D721Med (cell line): ENCODE measurements at regions not wholly inside any gene's neighbourhood (a gene's known extent, or its start where the extent isn't known, plus 50 kb on each side); places are given as distances from the start of the nearest gene placed in this dataset.

Experiments used
- DNase-seq: peaks from one replicate; pipeline ENCODE4 v3.0.0; 2011; ENCODE audit warnings: low spot score; ENCODE audit not compliant: insufficient read length
- FAIRE-seq: peaks from 2 replicates; lab custom pipeline; 2011; peaks lifted over from hg19 to GRCh38; lab: Jason Lieb, UNC
- CTCF ChIP-seq: IDR thresholded peaks from 2 replicates; pipeline ENCODE4 v1.5.1; 2012; ENCODE audit warnings: mild to moderate bottlenecking, control low read depth; ENCODE audit not compliant: insufficient read depth; ENCODE audit errors: missing control alignments

- no peak for DNase-seq
- peak; percentile 21 for FAIRE-seq
- TF ChIP-seq CTCF = no peak
Observed at GRCh38 chr6:14799928-14800327, 445.9 kb upstream of the JARID2 start.

GRCh38 chr6:14802514-14803160, 443.2 kb upstream of the JARID2 start:
- TF ChIP-seq CTCF = no peak
- no peak for DNase-seq
- FAIRE-seq = no peak

GRCh38 chr6:14804001-14804784, 441.7 kb upstream of the JARID2 start:
- no peak for FAIRE-seq
- no peak for DNase-seq

DNA sequence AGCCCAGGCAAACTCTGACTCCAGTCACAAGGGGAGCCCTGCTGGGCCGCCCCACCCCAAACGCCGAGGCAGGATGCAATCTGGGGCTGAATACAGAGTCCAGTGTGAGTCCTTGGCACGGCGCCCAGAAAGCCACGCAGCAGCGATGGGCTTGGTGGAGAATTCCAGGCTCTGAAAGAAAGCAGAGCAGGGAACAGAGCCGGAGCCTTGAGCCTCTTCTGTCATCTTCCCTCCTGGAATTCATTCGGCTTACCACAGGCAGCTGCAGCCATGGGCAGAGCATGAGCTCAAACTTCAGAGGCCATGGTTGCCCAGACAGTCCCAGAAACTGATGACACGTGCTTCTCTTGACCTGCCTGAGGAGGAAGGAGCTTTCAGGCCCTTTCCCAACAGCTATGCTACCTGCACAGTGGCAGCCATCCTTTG, 441.1 kb upstream of the JARID2 start:
- no peak for TF ChIP-seq CTCF
- DNase-seq (no peak), FAIRE-seq (no peak)

More at GRCh38 chr6:14804001-14804784, 441.7 kb upstream of the JARID2 start:
- TF ChIP-seq CTCF = no peak

- TF ChIP-seq CTCF = no peak
- no peak for FAIRE-seq
Observed at GRCh38 chr6:14806101-14806500, 439.8 kb upstream of the JARID2 start.

DNA sequence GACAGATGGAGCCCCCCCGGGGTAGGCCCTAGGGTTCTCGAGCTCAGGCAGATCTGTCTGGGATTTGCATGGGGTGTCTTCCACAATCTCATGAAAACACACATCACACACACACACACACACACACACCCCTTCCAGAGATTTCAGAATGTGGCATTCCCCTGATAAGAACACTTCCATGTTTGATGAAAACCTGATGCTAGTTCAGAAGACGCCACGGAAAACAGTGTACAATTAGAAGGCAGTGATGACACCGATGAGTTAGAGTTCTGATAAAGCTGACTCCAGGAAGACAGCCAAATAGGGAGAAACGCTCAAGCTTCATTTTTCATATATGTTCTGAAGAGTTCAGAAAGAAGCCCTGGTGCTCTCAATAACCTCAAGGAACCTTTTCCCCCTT, 438.7 kb upstream of the JARID2 start:
- no peak for FAIRE-seq
- DNase-seq = no peak
- TF ChIP-seq CTCF = no peak

More at GRCh38 chr6:14806101-14806500, 439.8 kb upstream of the JARID2 start:
- DNase-seq = no peak

- no peak for TF ChIP-seq CTCF
- DNase-seq (no peak), FAIRE-seq (no peak)
Observed at GRCh38 chr6:14807971-14808370, 437.9 kb upstream of the JARID2 start.
